ENCODE measurements at regions not wholly inside any gene's neighbourhood (a gene's known extent, or its start where the extent isn't known, plus 50 kb on each side); places are given as distances from the start of the nearest gene placed in this dataset.

- Histone ChIP-seq H3K4me3 (ENCODE audit: low read length) (no peak overlapping the region), H3K36me3 (ENCODE audit: control insufficient read depth, insufficient read depth, low read length) (no peaks in the 10 kb centered on the region), H3K4me1 (ENCODE audit: control insufficient read depth, insufficient read depth, low read length) (no peaks in the 10 kb centered on the region), H3K27me3 (ENCODE audit: control insufficient read depth, insufficient read depth, low read length) (no peaks in the 10 kb centered on the region), H3K9me3 (ENCODE audit: control insufficient read depth, insufficient read depth, low read length) (no peaks in the 10 kb centered on the region), H3K27ac (ENCODE audit: low read length) (no peak overlapping the region)
- DNase-seq (ENCODE audit: low read depth, low spot score), result no peak
- WGBS (ENCODE audit: insufficient coverage, insufficient read length), result no CpG with 5 or more reads among the region's 5 CpGs
Measured at GRCh38 chr7:41098846-41099245, 604.0 kb downstream of the INHBA start.

- no peaks in the 10 kb centered on the region for H3K9me3 ChIP-seq (ENCODE audit: control insufficient read depth, insufficient read depth, low read length)
- H3K36me3 ChIP-seq (ENCODE audit: control insufficient read depth, insufficient read depth, low read length), result no peaks in the 10 kb centered on the region
- no peak for DNase-seq (ENCODE audit: low read depth, low spot score)
- H3K27me3 ChIP-seq (ENCODE audit: control insufficient read depth, insufficient read depth, low read length), result no peaks in the 10 kb centered on the region
- no peaks in the 10 kb centered on the region for H3K4me1 ChIP-seq (ENCODE audit: control insufficient read depth, insufficient read depth, low read length)
- WGBS (ENCODE audit: insufficient coverage, insufficient read length), result no CpG with 5 or more reads among the region's 4 CpGs
- no peak overlapping the region for H3K27ac ChIP-seq (ENCODE audit: low read length)
- no peak overlapping the region for H3K4me3 ChIP-seq (ENCODE audit: low read length)
Measured at GRCh38 chr7:41098402-41098801, 604.5 kb downstream of the INHBA start.

- no peaks in the 10 kb centered on the region for H3K9me3 ChIP-seq (ENCODE audit: control insufficient read depth, insufficient read depth, low read length)
- no peaks in the 10 kb centered on the region for H3K36me3 ChIP-seq (ENCODE audit: control insufficient read depth, insufficient read depth, low read length)
- no peaks in the 10 kb centered on the region for H3K27me3 ChIP-seq (ENCODE audit: control insufficient read depth, insufficient read depth, low read length)
- WGBS (ENCODE audit: insufficient coverage, insufficient read length), result no CpG with 5 or more reads among the region's 6 CpGs
- H3K4me1 ChIP-seq (ENCODE audit: control insufficient read depth, insufficient read depth, low read length), result no peaks in the 10 kb centered on the region
- H3K27ac ChIP-seq (ENCODE audit: low read length), result no peak overlapping the region
- no peak for DNase-seq (ENCODE audit: low read depth, low spot score)
- no peak overlapping the region for H3K4me3 ChIP-seq (ENCODE audit: low read length)
Measured at GRCh38 chr7:41097501-41097900, 605.4 kb downstream of the INHBA start.

- no peaks in the 10 kb centered on the region for H3K36me3 ChIP-seq (ENCODE audit: control insufficient read depth, insufficient read depth, low read length)
- no CpG with 5 or more reads among the region's 4 CpGs for WGBS (ENCODE audit: insufficient coverage, insufficient read length)
- H3K27ac ChIP-seq (ENCODE audit: low read length), result no peak overlapping the region
- no peaks in the 10 kb centered on the region for H3K4me1 ChIP-seq (ENCODE audit: control insufficient read depth, insufficient read depth, low read length)
- no peak for DNase-seq (ENCODE audit: low read depth, low spot score)
- H3K27me3 ChIP-seq (ENCODE audit: control insufficient read depth, insufficient read depth, low read length), result no peaks in the 10 kb centered on the region
- H3K9me3 ChIP-seq (ENCODE audit: control insufficient read depth, insufficient read depth, low read length), result no peaks in the 10 kb centered on the region
- H3K4me3 ChIP-seq (ENCODE audit: low read length), result no peak overlapping the region
Measured at GRCh38 chr7:41096917-41097316, 606.0 kb downstream of the INHBA start.

- no peaks in the 10 kb centered on the region for H3K36me3 ChIP-seq (ENCODE audit: control insufficient read depth, insufficient read depth, low read length)
- H3K27me3 ChIP-seq (ENCODE audit: control insufficient read depth, insufficient read depth, low read length), result no peaks in the 10 kb centered on the region
- no peaks in the 10 kb centered on the region for H3K9me3 ChIP-seq (ENCODE audit: control insufficient read depth, insufficient read depth, low read length)
- no peak overlapping the region for H3K4me3 ChIP-seq (ENCODE audit: low read length)
- H3K4me1 ChIP-seq (ENCODE audit: control insufficient read depth, insufficient read depth, low read length), result no peaks in the 10 kb centered on the region
- DNase-seq (ENCODE audit: low read depth, low spot score), result no peak
- no peak overlapping the region for H3K27ac ChIP-seq (ENCODE audit: low read length)
- no CpG with 5 or more reads among the region's 3 CpGs for WGBS (ENCODE audit: insufficient coverage, insufficient read length)
Measured at GRCh38 chr7:41093141-41093540, 609.7 kb downstream of the INHBA start.

- H3K27me3 ChIP-seq (ENCODE audit: control insufficient read depth, insufficient read depth, low read length), result no peaks in the 10 kb centered on the region
- no peaks in the 10 kb centered on the region for H3K4me1 ChIP-seq (ENCODE audit: control insufficient read depth, insufficient read depth, low read length)
- no peaks in the 10 kb centered on the region for H3K9me3 ChIP-seq (ENCODE audit: control insufficient read depth, insufficient read depth, low read length)
- H3K36me3 ChIP-seq (ENCODE audit: control insufficient read depth, insufficient read depth, low read length), result no peaks in the 10 kb centered on the region
- no peak overlapping the region for H3K27ac ChIP-seq (ENCODE audit: low read length)
- H3K4me3 ChIP-seq (ENCODE audit: low read length), result no peak overlapping the region
- WGBS (ENCODE audit: insufficient coverage, insufficient read length), result no CpG with 5 or more reads among the region's 2 CpGs
- no peak for DNase-seq (ENCODE audit: low read depth, low spot score)
Measured at GRCh38 chr7:41085244-41085643, 617.6 kb downstream of the INHBA start.

GRCh38 chr7:41084381-41084780 is 618.5 kb downstream of the INHBA start:
- Histone ChIP-seq H3K27ac (ENCODE audit: low read length) (no peak overlapping the region), H3K27me3 (ENCODE audit: control insufficient read depth, insufficient read depth, low read length) (no peaks in the 10 kb centered on the region), H3K4me3 (ENCODE audit: low read length) (no peak overlapping the region), H3K9me3 (ENCODE audit: control insufficient read depth, insufficient read depth, low read length) (no peaks in the 10 kb centered on the region), H3K4me1 (ENCODE audit: control insufficient read depth, insufficient read depth, low read length) (no peaks in the 10 kb centered on the region), H3K36me3 (ENCODE audit: control insufficient read depth, insufficient read depth, low read length) (no peaks in the 10 kb centered on the region)
- WGBS (ENCODE audit: insufficient coverage, insufficient read length), result no CpG with 5 or more reads among the region's 2 CpGs
- DNase-seq (ENCODE audit: low read depth, low spot score), result no peak

- H3K27me3 ChIP-seq (ENCODE audit: control insufficient read depth, insufficient read depth, low read length), result no peaks in the 10 kb centered on the region
- WGBS (ENCODE audit: insufficient coverage, insufficient read length), result no CpG with 5 or more reads among the region's 3 CpGs
- no peak overlapping the region for H3K27ac ChIP-seq (ENCODE audit: low read length)
- DNase-seq (ENCODE audit: low read depth, low spot score), result no peak
- no peaks in the 10 kb centered on the region for H3K36me3 ChIP-seq (ENCODE audit: control insufficient read depth, insufficient read depth, low read length)
- H3K9me3 ChIP-seq (ENCODE audit: control insufficient read depth, insufficient read depth, low read length), result no peaks in the 10 kb centered on the region
- H3K4me3 ChIP-seq (ENCODE audit: low read length), result no peak overlapping the region
- no peaks in the 10 kb centered on the region for H3K4me1 ChIP-seq (ENCODE audit: control insufficient read depth, insufficient read depth, low read length)
Measured at GRCh38 chr7:41069635-41070034, 633.3 kb downstream of the INHBA start.

- Histone ChIP-seq H3K4me3 (ENCODE audit: low read length) (no peak overlapping the region), H3K27ac (ENCODE audit: low read length) (no peak overlapping the region), H3K4me1 (ENCODE audit: control insufficient read depth, insufficient read depth, low read length) (no peaks in the 10 kb centered on the region), H3K9me3 (ENCODE audit: control insufficient read depth, insufficient read depth, low read length) (no peaks in the 10 kb centered on the region), H3K27me3 (ENCODE audit: control insufficient read depth, insufficient read depth, low read length) (no peaks in the 10 kb centered on the region), H3K36me3 (ENCODE audit: control insufficient read depth, insufficient read depth, low read length) (no peaks in the 10 kb centered on the region)
- WGBS (ENCODE audit: insufficient coverage, insufficient read length), result no CpG with 5 or more reads among the region's 1 CpG
- no peak for DNase-seq (ENCODE audit: low read depth, low spot score)
Measured at GRCh38 chr7:41067576-41067975, 635.3 kb downstream of the INHBA start.

- Histone ChIP-seq H3K4me1 (ENCODE audit: control insufficient read depth, insufficient read depth, low read length) (0 out of 2 replicates have a peak, but pooled peaks cover 2% of the 10 kb centered on the region), H3K4me3 (ENCODE audit: low read length) (no peak overlapping the region), H3K36me3 (ENCODE audit: control insufficient read depth, insufficient read depth, low read length) (no peaks in the 10 kb centered on the region), H3K27me3 (ENCODE audit: control insufficient read depth, insufficient read depth, low read length) (peaks cover 5% of the 10 kb centered on the region; the same call in 1 of the 2 replicates), H3K9me3 (ENCODE audit: control insufficient read depth, insufficient read depth, low read length) (no peaks in the 10 kb centered on the region), H3K27ac (ENCODE audit: low read length) (no peak overlapping the region)
- no CpG with 5 or more reads among the region's 4 CpGs for WGBS (ENCODE audit: insufficient coverage, insufficient read length)
- DNase-seq (ENCODE audit: low read depth, low spot score), result no peak
Measured at GRCh38 chr7:41065663-41066062, 637.2 kb downstream of the INHBA start.

- H3K27me3 ChIP-seq (ENCODE audit: control insufficient read depth, insufficient read depth, low read length), result peaks cover 10% of the 10 kb centered on the region; the same call in 1 of the 2 replicates
- DNase-seq (ENCODE audit: low read depth, low spot score), result no peak
- H3K4me1 ChIP-seq (ENCODE audit: control insufficient read depth, insufficient read depth, low read length), result peaks cover 5% of the 10 kb centered on the region; the same call in 1 of the 2 replicates
- no peaks in the 10 kb centered on the region for H3K9me3 ChIP-seq (ENCODE audit: control insufficient read depth, insufficient read depth, low read length)
- no peaks in the 10 kb centered on the region for H3K36me3 ChIP-seq (ENCODE audit: control insufficient read depth, insufficient read depth, low read length)
- no peak overlapping the region for H3K4me3 ChIP-seq (ENCODE audit: low read length)
- no CpG with 5 or more reads among the region's 4 CpGs for WGBS (ENCODE audit: insufficient coverage, insufficient read length)
- H3K27ac ChIP-seq (ENCODE audit: low read length), result no peak overlapping the region
Measured at GRCh38 chr7:41063116-41063515, 639.8 kb downstream of the INHBA start.

Measured in iPS DF 6.9 (cell line).